ENCODE measurements at regions not wholly inside any gene's neighbourhood (a gene's known extent, or its start where the extent isn't known, plus 50 kb on each side); places are given as distances from the start of the nearest gene placed in this dataset.
"Not testable (repeated sequence)": the region's sequence is repeated elsewhere in the genome, so short reads cannot be mapped to it uniquely, and the experiment has no call there.

DNA sequence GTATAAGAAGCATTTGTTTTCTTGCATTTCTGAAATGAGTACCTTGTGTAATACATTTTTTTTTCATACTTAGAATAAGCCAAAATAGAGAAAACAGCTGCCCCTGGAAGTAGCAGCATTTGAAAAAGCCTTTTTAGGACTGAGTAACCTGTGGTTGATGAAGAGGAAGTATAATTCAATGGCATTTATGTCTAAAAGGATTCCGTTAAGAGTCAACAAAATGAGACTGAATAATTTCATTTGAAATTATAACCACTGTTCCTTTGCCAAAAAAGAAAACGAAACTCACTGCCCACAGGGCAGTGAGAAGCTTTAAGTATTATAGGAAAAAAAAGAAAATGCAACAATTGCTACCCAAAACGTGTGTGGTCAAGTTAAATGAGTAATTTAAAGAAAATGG lies 705.6 kb upstream of the PHF14 start:
- DNase-seq (ENCODE audit: low spot score): no peak

DNA sequence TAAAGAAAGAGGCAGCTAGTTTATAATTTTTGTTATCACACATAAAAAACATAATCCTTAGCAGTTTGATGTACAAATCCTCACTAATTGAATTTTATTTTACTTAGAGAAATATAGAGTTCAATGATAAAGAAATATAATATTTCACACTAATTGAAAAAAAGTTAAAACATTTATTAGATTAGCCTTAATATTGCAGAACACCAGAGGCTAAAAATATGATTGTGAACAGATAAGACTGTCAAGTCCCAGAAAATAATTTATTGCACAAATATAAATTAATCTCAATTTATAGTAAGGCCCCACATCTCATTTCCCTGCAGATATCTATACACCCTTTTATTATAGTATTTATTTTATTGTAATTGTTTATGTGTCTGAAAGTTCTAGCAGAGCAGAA lies 690.8 kb upstream of the PHF14 start:
- no peak for DNase-seq (ENCODE audit: low spot score)

DNA sequence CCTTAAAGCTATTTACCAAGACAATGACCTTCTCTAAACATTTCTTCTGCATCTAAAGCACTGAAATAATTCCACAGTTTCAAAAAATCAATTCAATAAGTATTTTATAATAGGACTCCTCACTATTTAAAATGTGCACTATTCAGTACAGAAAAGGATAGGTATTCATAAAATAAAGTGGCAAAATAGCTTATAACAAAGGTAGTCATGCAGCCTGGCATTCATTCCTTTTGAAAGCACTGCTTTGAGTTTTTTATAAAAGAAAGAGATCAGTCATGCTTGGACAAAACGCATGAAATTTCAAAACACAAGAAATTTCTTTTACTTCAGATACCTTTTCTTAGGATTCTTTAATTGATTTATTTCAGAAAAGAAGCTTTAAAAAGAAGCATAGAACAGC lies 689.7 kb upstream of the PHF14 start:
- DNase-seq (ENCODE audit: low spot score): no peak

DNA sequence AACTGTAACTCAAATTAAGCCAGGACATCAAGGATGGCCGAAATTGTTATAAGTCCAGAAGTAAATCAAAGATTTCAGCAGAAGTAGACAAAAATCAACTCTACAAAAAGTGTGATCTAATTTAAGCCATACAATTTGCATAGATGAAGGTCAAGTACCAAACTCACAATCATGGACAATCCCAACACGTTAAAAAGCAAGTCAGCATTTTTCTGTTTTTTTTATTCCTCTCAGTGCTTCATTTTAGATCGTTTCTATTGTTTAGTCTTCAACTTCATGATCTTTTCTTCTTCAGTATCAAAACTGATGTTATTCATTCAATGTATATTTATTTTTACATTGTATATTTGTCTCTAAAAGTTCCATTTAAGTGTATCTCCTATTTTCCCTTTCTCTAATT lies 674.3 kb upstream of the PHF14 start:
- DNase-seq (ENCODE audit: low spot score): no peak

DNA sequence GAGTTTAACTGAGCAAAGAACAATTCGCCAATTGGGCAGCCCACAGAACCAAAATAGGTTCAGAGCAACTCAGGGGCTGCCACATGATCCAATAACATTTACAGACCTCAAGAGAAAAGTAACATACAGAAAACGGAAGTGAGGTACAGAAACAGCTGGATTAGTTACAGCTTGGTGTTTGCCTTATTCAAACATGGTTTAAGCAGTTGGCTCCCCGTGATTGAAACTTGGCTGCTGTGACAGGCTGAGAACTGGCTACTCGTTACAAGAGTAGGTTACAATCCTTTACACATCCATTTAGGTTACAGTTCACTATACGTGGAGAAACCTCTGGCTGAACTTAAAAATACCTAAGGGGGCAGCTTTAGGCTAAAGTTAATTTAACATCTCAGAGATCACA lies 673.1 kb upstream of the PHF14 start:
- DNase-seq (ENCODE audit: low spot score): no peak

DNA sequence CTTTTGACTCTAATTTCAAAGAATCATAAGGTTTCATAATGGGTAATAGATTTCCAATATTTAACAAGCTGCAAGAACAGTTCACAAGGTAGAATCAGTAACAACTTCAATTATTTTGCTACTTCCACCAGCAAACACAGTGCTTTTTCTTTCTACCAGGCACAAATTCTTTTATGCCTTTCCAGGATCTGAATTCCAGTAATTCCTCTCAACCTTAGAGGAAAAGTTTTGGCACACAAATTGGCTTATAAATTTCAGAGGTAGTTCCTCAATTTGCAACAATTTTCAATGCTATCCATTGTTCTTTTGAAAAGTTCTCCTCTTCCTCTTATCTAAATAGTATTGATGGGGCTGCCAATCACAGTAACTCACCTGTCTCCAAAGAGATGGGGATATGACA lies 665.4 kb upstream of the PHF14 start:
- no peak for DNase-seq (ENCODE audit: low spot score)

DNA sequence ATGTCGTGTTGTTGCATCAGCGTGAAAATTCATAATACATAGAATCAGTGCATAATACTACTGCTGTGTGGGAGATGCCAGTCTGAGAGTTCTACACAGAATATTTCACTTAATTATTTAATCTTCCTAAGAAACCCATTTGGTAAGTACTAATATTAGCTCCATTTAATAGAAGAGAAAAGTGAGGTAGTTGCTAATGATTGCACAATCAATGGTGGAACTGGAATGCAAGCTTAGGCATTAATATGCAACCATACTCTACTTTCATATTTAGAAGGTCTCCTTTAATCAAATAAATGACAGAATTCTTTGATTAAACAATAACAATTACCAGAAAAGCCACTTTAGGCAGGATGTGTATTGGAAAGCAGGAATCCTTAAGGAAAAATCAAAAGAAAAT lies 660.7 kb upstream of the PHF14 start:
- no peak for DNase-seq (ENCODE audit: low spot score)

DNA sequence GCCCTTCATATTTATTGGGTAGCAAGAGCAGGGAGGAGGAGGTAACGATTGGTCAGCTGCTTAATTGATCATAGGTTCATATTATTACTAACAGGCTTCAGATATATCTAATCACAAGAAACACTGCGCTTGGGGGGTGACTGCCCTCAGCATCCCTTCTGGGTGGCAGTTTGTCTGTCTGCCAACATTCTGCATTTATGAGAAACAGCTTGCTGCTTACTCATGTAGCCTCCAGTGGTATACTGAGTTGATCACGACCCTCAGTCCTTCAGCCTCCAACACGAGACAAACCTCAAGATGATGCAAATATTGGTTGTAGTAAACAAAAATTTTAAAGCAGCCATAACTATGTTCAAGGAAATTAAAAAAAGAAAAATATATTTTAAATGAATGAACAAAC lies 657.8 kb upstream of the PHF14 start:
- no peak for DNase-seq (ENCODE audit: low spot score)

DNA sequence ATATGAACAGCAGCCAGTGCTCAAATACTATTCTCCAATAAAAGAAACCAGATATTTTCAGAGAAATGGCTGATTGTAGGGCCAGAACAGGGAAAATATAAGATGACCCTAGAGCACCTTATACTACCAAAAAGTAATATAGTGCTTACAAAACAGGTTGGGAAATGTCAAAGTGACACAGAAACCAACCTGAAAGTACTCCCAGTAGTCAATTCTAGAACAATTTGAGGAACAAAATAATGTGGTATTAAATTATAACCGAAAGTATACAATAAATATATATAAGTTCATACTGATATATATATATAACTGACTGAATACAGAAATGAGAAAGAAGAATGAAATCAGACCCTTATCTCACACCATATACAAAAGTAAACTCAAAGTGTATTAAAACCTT lies 657.2 kb upstream of the PHF14 start:
- DNase-seq (ENCODE audit: low spot score): no peak

DNA sequence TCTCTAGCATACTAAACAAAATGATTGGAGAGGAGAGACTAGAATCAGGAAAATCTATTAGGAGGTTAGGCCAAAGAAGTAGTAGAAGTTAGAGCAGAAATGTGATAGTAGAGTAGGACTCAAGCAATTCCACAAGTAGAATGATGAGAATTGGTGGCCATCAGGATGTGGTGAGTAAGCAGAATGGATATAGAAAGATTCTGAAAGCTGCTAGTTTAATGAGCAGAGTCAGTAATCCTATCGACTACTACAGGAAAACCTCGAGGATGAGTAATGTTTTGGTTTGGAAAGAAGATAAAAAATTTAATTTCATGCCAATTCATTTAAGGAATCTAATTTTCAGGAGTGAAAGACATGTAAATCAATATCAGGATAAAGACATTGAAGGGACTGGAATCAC lies 648.3 kb upstream of the PHF14 start:
- no peak for DNase-seq (ENCODE audit: low spot score)

DNA sequence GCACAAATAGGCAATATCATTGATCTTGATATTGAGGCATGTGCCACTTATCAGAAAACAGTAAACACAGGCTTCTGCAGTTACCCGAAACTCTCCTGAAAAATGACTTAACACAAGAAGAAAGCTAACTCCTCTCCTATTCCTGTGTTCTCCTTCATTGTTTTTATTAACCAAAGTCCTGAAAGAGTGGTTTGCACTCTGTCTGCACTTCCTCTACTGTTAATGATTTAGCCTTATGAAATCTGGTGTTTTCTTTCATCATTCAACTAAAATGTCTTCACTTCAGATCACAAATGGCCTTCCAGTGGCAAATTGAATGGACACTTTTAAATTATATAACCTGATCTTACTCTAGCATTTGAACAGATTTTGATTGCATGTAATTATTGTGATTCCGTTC lies 630.6 kb upstream of the PHF14 start:
- DNase-seq (ENCODE audit: low spot score): no peak

DNA sequence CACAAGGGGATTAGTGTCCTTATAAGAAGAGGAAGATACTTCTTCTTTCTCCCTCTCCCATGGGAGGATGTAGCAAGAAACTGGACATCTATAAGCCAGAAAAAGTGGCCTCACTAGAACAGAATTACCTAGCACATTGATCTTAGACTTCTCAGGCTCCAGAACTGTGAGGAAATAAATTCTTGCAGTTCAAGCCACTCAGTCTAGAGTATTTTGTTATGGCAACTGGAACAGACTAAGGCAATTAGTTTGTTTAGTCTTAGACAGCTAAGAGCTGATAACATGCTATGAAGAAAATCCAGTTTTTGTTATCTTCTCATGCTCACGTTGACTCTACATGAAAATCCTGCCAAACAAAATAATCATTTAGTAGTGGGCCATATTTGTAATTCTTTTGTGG lies 627.6 kb upstream of the PHF14 start:
- no peak for DNase-seq (ENCODE audit: low spot score)

DNA sequence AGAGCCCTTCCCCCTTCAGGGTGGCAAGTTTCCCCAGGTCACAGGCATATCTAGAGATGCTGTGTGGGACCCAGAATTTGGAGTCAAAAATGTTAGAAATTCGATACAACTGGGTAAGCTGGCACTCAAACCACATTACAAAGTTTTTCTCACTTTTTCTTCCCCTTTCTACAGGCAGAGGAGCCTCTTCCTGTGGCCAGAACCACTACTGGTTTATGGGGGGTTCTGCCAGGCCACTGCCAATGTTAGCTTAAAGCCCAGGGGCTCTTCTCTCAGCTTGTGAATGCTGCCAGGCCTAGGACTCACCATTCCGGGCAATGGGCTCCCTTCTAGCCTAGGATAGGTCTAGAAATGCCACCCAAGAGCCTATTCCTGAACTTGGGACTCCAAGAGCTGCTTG lies 617.9 kb upstream of the PHF14 start:
- DNase-seq (ENCODE audit: low spot score): no peak

DNA sequence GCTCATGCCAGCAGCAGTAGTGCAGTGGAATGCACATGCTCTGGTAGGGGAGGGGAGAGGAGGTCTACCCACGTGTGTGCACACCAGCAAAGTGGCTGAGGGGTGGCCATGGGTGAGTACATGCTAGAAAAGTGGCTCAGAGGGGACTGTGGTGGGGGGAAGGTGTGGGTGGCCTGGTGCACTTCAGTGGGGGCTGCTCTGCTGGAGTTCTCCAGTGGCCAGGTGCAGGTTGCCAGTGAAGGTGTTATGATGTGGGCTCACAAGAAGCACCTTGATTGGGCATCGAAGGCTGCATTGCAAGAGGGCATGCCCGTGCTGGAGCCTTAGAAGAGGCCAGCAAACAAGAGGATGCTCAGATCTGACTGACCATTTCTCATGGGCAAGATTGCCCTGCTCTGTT lies 613.6 kb upstream of the PHF14 start:
- no peak for DNase-seq (ENCODE audit: low spot score)

DNA sequence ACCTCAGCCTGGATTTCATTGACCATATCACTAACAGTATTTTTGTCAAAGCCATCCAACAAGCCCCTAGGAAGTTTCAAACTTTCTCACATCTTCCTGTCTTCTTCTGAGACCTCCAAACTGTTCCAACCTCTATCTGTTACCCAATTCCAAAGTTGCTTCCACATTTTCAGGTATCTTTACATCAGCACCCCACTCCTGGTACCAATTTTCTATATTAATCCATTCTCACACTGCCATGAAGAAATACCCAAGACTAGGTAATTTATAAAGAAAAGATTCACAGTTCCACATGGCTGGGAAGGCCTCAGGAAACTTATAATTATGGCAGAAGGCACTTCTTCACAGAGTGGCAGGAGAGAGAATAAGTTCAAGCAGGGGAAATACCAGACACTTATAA lies 571.9 kb upstream of the PHF14 start:
- DNase-seq (ENCODE audit: low spot score): no peak

DNA sequence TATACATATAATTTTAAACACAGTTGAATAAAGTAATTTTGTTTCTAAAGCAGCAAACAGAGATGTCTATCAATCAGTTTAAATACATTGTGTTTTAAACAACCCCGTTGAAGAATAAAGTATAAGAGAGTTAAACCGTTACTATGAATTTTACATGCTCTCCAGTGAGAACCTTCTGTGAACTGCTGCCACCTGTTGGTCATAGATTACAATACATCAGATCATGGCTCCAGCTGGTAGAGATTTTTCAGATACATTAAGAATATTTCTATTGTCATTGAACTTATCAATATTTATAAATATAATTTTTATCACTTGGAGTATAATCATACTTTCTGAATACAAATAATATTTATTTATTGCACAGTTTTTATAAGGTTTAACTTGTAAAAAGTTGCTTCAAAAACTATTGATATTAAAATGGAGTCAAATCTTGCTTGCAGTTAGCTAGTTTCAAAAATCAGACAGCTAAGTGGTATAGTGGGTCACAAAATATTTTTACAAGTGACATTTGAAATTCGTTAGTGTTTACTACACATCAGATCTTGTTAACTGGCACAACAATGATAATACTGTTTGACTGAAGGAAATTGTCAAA lies 561.2 kb upstream of the PHF14 start:
- DNase-seq (ENCODE audit: low spot score): peak; percentile 44

DNA sequence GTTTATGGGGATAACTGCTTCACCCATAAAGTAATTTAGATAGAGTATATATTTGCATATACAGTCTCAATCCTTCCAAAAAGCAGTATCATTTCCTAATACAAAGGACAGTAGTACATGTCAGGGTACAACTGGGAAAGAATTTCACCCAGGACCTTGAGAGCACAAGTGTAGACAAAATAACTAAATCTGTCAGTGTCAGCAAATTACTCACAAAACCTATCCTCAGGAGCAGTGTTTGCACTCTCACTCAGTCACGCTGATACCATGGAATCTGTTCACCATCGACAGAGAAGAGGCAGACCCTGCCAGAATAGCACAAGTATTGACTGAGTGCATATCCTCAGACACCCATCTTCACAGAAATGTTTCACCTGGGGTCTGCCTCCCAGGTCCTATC lies 554.7 kb upstream of the PHF14 start:
- no peak for DNase-seq (ENCODE audit: low spot score)

DNA sequence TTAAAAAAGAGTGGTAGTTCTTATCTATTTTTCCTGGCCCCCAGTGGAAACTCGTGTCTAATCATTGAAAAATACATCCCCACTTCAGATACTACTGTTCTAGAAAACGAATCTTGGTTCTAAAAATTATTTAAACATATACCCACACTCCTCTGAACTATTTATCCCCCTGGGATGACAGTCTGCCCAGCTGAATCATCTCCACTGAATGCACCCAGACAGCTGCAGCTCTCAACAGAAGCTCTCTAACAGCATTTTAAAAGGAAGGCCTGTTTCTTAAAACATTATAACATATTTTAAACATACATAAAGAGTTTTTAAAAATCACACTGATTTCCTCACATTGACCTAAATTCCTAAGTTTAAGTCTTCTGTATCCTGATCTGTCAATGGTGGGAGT lies 544.6 kb upstream of the PHF14 start:
- no peak for DNase-seq (ENCODE audit: low spot score)

DNA sequence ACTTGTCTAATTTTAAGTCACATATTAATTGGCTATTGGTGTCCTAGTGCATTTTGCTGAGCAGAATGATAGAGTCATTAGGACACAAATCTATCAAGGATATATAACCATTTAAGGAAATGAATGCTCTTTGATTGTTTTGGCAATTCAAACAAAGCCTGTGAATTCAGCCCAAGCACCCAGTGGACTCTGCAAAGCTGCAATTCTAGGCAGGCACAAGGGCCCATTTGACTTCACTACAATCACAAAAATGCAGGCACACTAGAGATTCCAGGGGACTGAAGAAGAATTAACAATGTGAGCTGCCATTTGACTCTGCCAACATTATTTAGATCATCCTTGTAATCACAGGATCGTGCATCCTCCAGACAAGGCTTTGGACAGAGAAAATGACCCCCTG lies 544.2 kb upstream of the PHF14 start:
- DNase-seq (ENCODE audit: low spot score): no peak

DNA sequence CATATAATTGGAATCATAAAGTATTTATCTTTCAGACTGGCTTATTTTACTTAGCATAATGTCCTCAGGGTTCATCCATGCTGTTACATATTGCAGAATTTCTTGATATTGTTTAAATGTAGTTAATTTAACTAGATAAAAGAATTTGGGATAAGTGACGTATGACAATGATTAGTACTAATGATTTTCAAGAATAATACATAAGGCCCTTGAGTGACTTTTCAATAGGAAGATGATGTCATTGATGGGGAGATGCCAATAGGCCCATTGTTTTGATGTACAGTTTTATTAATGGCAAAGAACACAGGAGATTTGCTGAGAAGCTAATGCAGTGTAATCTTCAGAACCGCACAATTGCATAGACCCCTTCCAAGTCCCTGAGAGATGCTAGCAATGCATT lies 537.4 kb upstream of the PHF14 start:
- DNase-seq (ENCODE audit: low spot score): no peak

DNA sequence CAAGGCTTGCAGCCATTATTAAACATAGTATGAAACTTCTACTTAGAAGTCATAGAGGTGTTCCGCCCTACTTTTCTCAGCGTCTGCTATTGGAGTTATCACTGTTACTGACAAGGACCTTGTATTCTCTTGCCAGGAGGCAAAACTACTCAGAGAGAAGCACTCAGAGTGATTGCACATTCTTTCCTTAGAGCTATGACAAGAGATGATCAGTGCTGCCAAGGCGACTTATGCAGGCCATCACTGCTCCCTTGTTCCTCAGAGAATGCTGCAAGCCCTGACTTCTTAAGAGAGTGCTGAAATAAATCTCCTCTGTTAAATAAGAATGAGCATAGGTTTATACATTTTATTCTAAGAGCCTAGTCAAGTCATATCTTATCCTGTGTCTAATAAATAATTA lies 534.6 kb upstream of the PHF14 start:
- no peak for DNase-seq (ENCODE audit: low spot score)

DNA sequence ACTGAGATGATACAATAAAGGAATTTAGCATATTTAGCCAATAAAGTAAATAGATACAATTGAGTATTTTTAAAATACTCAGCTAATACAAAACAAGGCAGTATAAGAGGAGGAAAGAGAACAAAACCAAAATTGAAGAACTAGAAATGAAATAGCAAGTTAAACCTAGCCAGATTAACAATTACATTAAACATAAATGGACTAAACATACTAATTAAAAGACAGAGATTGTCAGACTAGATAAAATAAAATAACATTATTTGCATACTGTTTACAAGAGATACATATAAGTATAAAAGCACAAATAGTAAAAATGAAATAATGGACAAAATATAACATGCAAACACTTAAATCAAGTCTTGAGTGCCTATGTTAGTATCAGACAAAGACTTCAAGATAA lies 517.7 kb upstream of the PHF14 start:
- no peak for DNase-seq (ENCODE audit: low spot score)

DNA sequence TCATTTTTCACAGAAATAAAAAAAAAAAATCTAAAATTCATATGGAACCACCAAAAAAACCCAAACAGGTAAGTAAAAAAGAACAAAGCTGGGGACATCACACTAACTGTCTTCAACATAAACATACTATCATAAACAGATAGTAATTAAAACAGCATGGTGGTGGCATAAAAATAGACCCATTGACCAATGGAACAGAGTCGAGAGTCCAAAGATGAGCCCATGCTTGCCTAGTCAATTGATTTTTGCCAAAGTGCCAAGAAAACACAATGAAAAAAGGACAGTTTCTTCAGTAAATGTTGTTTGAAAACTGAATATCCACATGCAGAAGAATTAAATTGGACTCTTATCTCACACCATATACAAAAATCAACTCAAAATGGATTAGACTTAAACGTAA lies 513.2 kb upstream of the PHF14 start:
- DNase-seq (ENCODE audit: low spot score): no peak

DNA sequence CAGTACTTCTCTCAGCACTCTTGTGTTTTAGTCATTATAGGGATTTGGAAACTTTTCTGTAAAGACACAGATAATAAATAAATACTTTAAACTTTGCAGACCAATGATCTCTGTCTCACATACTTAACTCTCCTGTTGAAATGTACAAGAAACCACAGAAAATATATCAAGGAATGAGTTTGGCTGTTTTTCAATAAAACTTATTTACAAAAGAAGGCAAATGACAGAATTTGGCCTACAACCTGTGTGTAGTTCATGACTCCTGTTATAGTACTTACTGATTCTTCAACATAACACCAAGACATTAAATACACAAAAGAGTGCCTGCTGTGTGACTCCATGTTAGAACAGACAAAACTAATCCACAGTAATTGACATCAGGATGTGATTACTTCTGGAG lies 510.0 kb upstream of the PHF14 start:
- DNase-seq (ENCODE audit: low spot score): no peak

DNA sequence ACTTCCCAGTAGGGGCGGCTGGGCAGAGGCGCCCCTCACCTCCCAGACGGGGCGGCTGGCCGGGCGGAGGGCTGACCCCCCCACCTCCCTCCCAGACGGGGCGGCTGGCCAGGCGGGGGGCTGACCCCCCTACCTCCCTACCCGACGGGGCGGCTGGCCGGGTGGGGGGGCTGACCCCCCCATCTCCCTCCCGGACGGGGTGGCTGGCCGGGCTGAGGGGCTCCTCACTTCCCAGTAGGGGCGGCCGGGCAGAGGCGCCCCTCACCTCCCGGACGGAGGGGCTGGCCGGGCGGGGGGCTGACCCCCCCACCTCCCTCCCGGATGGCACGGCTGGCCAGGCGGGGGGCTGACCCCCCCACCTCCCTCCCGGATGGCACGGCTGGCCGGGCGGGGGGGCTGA lies 508.1 kb upstream of the PHF14 start:
- DNase-seq (ENCODE audit: low spot score): not testable (repeated sequence)
